Brain microvascular endothelial cell (primary cell): ENCODE measurements at regions not wholly inside any gene's neighbourhood (a gene's known extent, or its start where the extent isn't known, plus 50 kb on each side); places are given as distances from the start of the nearest gene placed in this dataset.

ENCODE experiments used
- DNase-seq: peaks from one replicate; pipeline ENCODE4 v3.0.0-alpha.2; 2020
- H3K27ac ChIP-seq: fragments of 250-450 bp; sonication (Bioruptor Pico); 2 replicates; pipeline ENCODE4 v1.5.1; 2020; ENCODE audit warnings: mild to moderate bottlenecking, moderate library complexity
- H3K27me3 ChIP-seq: fragments of 250-450 bp; sonication (Bioruptor Pico); replicated peaks from 2 replicates; pipeline ENCODE4 v1.5.1; 2020; ENCODE audit warnings: mild to moderate bottlenecking
- H3K36me3 ChIP-seq: fragments of 250-450 bp; sonication (Bioruptor Pico); replicated peaks from 2 replicates; pipeline ENCODE4 v1.5.1; 2020; ENCODE audit warnings: mild to moderate bottlenecking
- H3K4me3 ChIP-seq: 2 replicates; pipeline ENCODE4 v1.5.1; 2011; ENCODE audit warnings: low read depth, mild to moderate bottlenecking, control low read depth, low read length, moderate library complexity
- CTCF ChIP-seq: IDR thresholded peaks from 2 replicates; pipeline ENCODE4 v1.5.1; 2011; ENCODE audit warnings: low read depth, mild to moderate bottlenecking, moderate library complexity, low read length, control low read depth, inconsistent platforms; ENCODE audit errors: missing control alignments
- in situ Hi-C: cut with HindIII; loops from 2 replicates; pipeline ENCODE4 v1.10.0; 2017; ENCODE audit warnings: low sequenced_read_pairs, low pct_ligation_motif_present

GRCh38 chr3:103968751-103969150, 1398.0 kb upstream of the ALCAM start:
- no peak for TF ChIP-seq CTCF
- Histone ChIP-seq H3K27me3 (no peaks in the 10 kb centered on the region), H3K4me3 (no peak overlapping the region), H3K36me3 (no peaks in the 10 kb centered on the region), H3K27ac (no peak overlapping the region)
- DNase-seq: no peak
- in situ Hi-C loops: no loop called here

GRCh38 chr3:103976931-103977339, 1389.8 kb upstream of the ALCAM start:
- DNase-seq: no peak
- TF ChIP-seq CTCF: no peak
- no peak overlapping the region for H3K27ac ChIP-seq
- H3K27me3 ChIP-seq: no peaks in the 10 kb centered on the region
- in situ Hi-C loops: no loop called here
- H3K36me3 ChIP-seq: no peaks in the 10 kb centered on the region
- H3K4me3 ChIP-seq: no peak overlapping the region

- in situ Hi-C loops: no loop called here
- Histone ChIP-seq H3K27me3 (no peaks in the 10 kb centered on the region), H3K36me3 (no peaks in the 10 kb centered on the region), H3K27ac (no peak overlapping the region), H3K4me3 (no peak overlapping the region)
- no peak for DNase-seq
- TF ChIP-seq CTCF: no peak
These were observed 1389.3 kb upstream of the ALCAM start for GRCh38 chr3:103977417-103977816.

GRCh38 chr3:103991461-103992115, 1375.1 kb upstream of the ALCAM start:
- in situ Hi-C loops: no loop called here
- H3K36me3 ChIP-seq: no peaks in the 10 kb centered on the region
- DNase-seq: peak; percentile 43
- TF ChIP-seq CTCF: peak; percentile 80
- no peak overlapping the region for H3K4me3 ChIP-seq
- no peaks in the 10 kb centered on the region for H3K27me3 ChIP-seq
- H3K27ac ChIP-seq: no peak overlapping the region

- Histone ChIP-seq H3K27me3 (no peaks in the 10 kb centered on the region), H3K4me3 (no peak overlapping the region), H3K36me3 (no peaks in the 10 kb centered on the region), H3K27ac (no peak overlapping the region)
- no peak for DNase-seq
- in situ Hi-C loops: no loop called here
- TF ChIP-seq CTCF: peak; percentile 19
These were observed 1374.2 kb upstream of the ALCAM start for GRCh38 chr3:103992469-103992868.

- no peak for DNase-seq
- Histone ChIP-seq H3K27ac (no peak overlapping the region), H3K27me3 (no peaks in the 10 kb centered on the region), H3K4me3 (no peak overlapping the region), H3K36me3 (no peaks in the 10 kb centered on the region)
- in situ Hi-C loops: no loop called here
- TF ChIP-seq CTCF: no peak
These were observed 1361.8 kb upstream of the ALCAM start for GRCh38 chr3:104004956-104005355.
